Kidney epithelial cell (primary cell): ENCODE measurements at regions not wholly inside any gene's neighbourhood (a gene's known extent, or its start where the extent isn't known, plus 50 kb on each side); places are given as distances from the start of the nearest gene placed in this dataset.

ENCODE experiments used
- DNase-seq: peaks from one replicate; pipeline ENCODE4 v3.0.0-alpha.2; 2010; ENCODE audit warnings: low read depth
- H3K27me3 ChIP-seq: 2 replicates; pipeline ENCODE4 v1.6.0; 2011; ENCODE audit warnings: low read length; ENCODE audit not compliant: control insufficient read depth, insufficient read depth
- H3K36me3 ChIP-seq: 2 replicates; pipeline ENCODE4 v1.5.1; 2011; ENCODE audit warnings: low read length; ENCODE audit not compliant: control insufficient read depth, insufficient read depth
- H3K4me3 ChIP-seq: 2 replicates; pipeline ENCODE4 v1.5.1; 2011; ENCODE audit warnings: low read depth, mild to moderate bottlenecking, control low read depth, low read length
- CTCF ChIP-seq: IDR thresholded peaks from 2 replicates; pipeline ENCODE4 v1.5.1; 2011; ENCODE audit warnings: mild to moderate bottlenecking, moderate library complexity, low read length, control low read depth, inconsistent platforms; ENCODE audit not compliant: insufficient read depth, poor library complexity, severe bottlenecking

- Histone ChIP-seq H3K36me3 (no peaks in the 10 kb centered on the region), H3K27me3 (no peaks in the 10 kb centered on the region), H3K4me3 (no peak overlapping the region)
- TF ChIP-seq CTCF = no peak
- no peak for DNase-seq
These were observed 88.8 kb upstream of the CCDC160 start for GRCh38 chrX:134148172-134148692.

- H3K27me3 ChIP-seq = no peaks in the 10 kb centered on the region
- no peak overlapping the region for H3K4me3 ChIP-seq
- no peaks in the 10 kb centered on the region for H3K36me3 ChIP-seq
- TF ChIP-seq CTCF = no peak
- no peak for DNase-seq
These were observed 78.0 kb upstream of the CCDC160 start for GRCh38 chrX:134158821-134159512.

GRCh38 chrX:134161162-134161561 lies 75.8 kb upstream of the CCDC160 start:
- no peak for TF ChIP-seq CTCF
- no peak for DNase-seq
- no peaks in the 10 kb centered on the region for H3K36me3 ChIP-seq
- H3K27me3 ChIP-seq = no peaks in the 10 kb centered on the region
- H3K4me3 ChIP-seq = no peak overlapping the region

GRCh38 chrX:134162032-134162431 lies 75.0 kb upstream of the CCDC160 start:
- no peaks in the 10 kb centered on the region for H3K27me3 ChIP-seq
- no peak for DNase-seq
- H3K4me3 ChIP-seq = no peak overlapping the region
- TF ChIP-seq CTCF = no peak
- H3K36me3 ChIP-seq = no peaks in the 10 kb centered on the region

GRCh38 chrX:134163836-134164235 lies 73.1 kb upstream of the CCDC160 start:
- DNase-seq = no peak
- H3K4me3 ChIP-seq = no peak overlapping the region
- H3K36me3 ChIP-seq = no peaks in the 10 kb centered on the region
- H3K27me3 ChIP-seq = no peaks in the 10 kb centered on the region
- no peak for TF ChIP-seq CTCF
